CD14-positive monocyte (primary cell): ENCODE measurements at regions not wholly inside any gene's neighbourhood (a gene's known extent, or its start where the extent isn't known, plus 50 kb on each side); places are given as distances from the start of the nearest gene placed in this dataset.

ENCODE experiments used
- DNase-seq, 3 donors: peaks; one replicate each; pipeline ENCODE4 v3.0.0-alpha.2; 2011 to 2022
- H2AFZ ChIP-seq: 2 replicates; pipeline ENCODE4 v1.6.0; 2012; ENCODE audit warnings: mild to moderate bottlenecking, low read depth, low read length, inconsistent platforms; ENCODE audit not compliant: insufficient read depth, poor library complexity, severe bottlenecking
- H3K27ac ChIP-seq, 2 donors: 1 replicate in 1 of 2; 2 replicates in 1 of 2; pipeline ENCODE4 v1.5.1; 2012 to 2013; ENCODE audit warnings: low read length in 2 of 2, control low read depth in 1 of 2, inconsistent platforms in 1 of 2, low read depth in 1 of 2, mild to moderate bottlenecking in 1 of 2
- H3K27me3 ChIP-seq, 2 donors: one replicate each; pipeline versions ENCODE4 v1.6.0 to v1.6.1; 2011 to 2013; ENCODE audit warnings: low read length in 2 of 2; ENCODE audit not compliant: control insufficient read depth in 2 of 2, insufficient read depth in 2 of 2
- H3K36me3 ChIP-seq, 2 donors: replicated peaks in 1 of 2; 1 replicate in 1 of 2; 2 replicates in 1 of 2; pipeline versions ENCODE4 v1.5.1 to v1.6.1; 2012 to 2013; ENCODE audit warnings: low read length in 2 of 2, control low read depth in 1 of 2, inconsistent platforms in 1 of 2, mild to moderate bottlenecking in 1 of 2; ENCODE audit not compliant: insufficient read depth in 2 of 2, control insufficient read depth in 1 of 2
- H3K4me1 ChIP-seq, 2 donors: 1 replicate in 1 of 2; 2 replicates in 1 of 2; pipeline versions ENCODE4 v1.5.1 to v1.6.1; 2012 to 2013; ENCODE audit warnings: low read length in 2 of 2, control low read depth in 1 of 2, inconsistent platforms in 1 of 2, mild to moderate bottlenecking in 1 of 2, moderate library complexity in 1 of 2; ENCODE audit not compliant: insufficient read depth in 2 of 2, control insufficient read depth in 1 of 2
- H3K4me2 ChIP-seq: replicated peaks from 2 replicates; pipeline ENCODE3; 2012; ENCODE audit warnings: low read length, moderate library complexity, mild to moderate bottlenecking; ENCODE audit not compliant: poor library complexity, severe bottlenecking; ENCODE audit errors: extremely low read depth
- H3K4me3 ChIP-seq, 3 experiments: fragments of 200-600 bp in 1 of 3; sonication (generic) in 1 of 3; replicated peaks in 1 of 3; 1 replicate in 2 of 3; 2 replicates in 1 of 3; pipeline ENCODE4 v1.5.1; 2011 to 2013; ENCODE audit warnings: low read length in 3 of 3, mild to moderate bottlenecking in 3 of 3, control low read depth in 2 of 3, low read depth in 2 of 3, inconsistent platforms in 1 of 3, moderate library complexity in 1 of 3
- H3K79me2 ChIP-seq: 2 replicates; pipeline ENCODE4 v1.6.0; 2012; ENCODE audit warnings: mild to moderate bottlenecking, control low read depth, inconsistent platforms, low read length, moderate library complexity; ENCODE audit not compliant: insufficient read depth
- H3K9ac ChIP-seq: 2 replicates; pipeline ENCODE4 v1.6.0; 2017; ENCODE audit warnings: low read length, mild to moderate bottlenecking; ENCODE audit not compliant: insufficient read depth, poor library complexity, severe bottlenecking
- H3K9me3 ChIP-seq, 2 donors: replicated peaks in 1 of 2; 1 replicate in 1 of 2; 2 replicates in 1 of 2; pipeline versions ENCODE4 v1.5.1 to v1.6.1; 2012 to 2013; ENCODE audit warnings: low read length in 2 of 2, control low read depth in 1 of 2; ENCODE audit not compliant: control insufficient read depth in 1 of 2, insufficient read depth in 1 of 2
- H4K20me1 ChIP-seq: 2 replicates; pipeline ENCODE4 v1.6.0; 2012; ENCODE audit warnings: mild to moderate bottlenecking, low read length, control low read depth, moderate library complexity; ENCODE audit not compliant: insufficient read depth
- H3K27ac Mint-ChIP-seq, 7 donors: one replicate each; pipeline ENCODE4 v1.8.0; 2020; ENCODE audit warnings: mild to moderate bottlenecking in 7 of 7, mixed read lengths in 7 of 7, moderate library complexity in 6 of 7, inconsistent platforms in 2 of 7
- H3K27me3 Mint-ChIP-seq, 3 donors: one replicate each; pipeline ENCODE4 v1.8.0; 2021 to 2022; ENCODE audit warnings: low read depth in 3 of 3, mild to moderate bottlenecking in 3 of 3, mixed read lengths in 3 of 3, moderate library complexity in 3 of 3, inconsistent platforms in 1 of 3
- H3K36me3 Mint-ChIP-seq, 2 donors: one replicate each; pipeline ENCODE4 v1.8.0; 2020; ENCODE audit warnings: mixed read lengths in 2 of 2, inconsistent platforms in 1 of 2, mild to moderate bottlenecking in 1 of 2
- H3K4me1 Mint-ChIP-seq: one replicate; pipeline ENCODE4 v1.8.0; 2020; ENCODE audit warnings: mild to moderate bottlenecking, mixed read lengths
- H3K4me3 Mint-ChIP-seq, 2 donors: one replicate each; pipeline ENCODE4 v1.8.0; 2020; ENCODE audit warnings: mild to moderate bottlenecking in 2 of 2, mixed read lengths in 2 of 2, moderate library complexity in 1 of 2
- H3K9me3 Mint-ChIP-seq, 7 donors: one replicate each; pipeline ENCODE4 v1.8.0; 2020 to 2022; ENCODE audit warnings: mixed read lengths in 7 of 7, mild to moderate bottlenecking in 6 of 7, moderate library complexity in 6 of 7, inconsistent platforms in 2 of 7
- CTCF ChIP-seq: fragments of 200-600 bp; IDR thresholded peaks from one replicate; pipeline ENCODE4 v1.8.0; 2022; ENCODE audit warnings: antibody characterized with exemption, mild to moderate bottlenecking
- WGBS: methylation state at CpG from one replicate; pipeline ENCODE4 v1.1.5; 2013; ENCODE audit warnings: missing lambda C conversion rate; ENCODE audit not compliant: insufficient coverage; 5-methylcytosine and 5-hydroxymethylcytosine counted together
- intact Hi-C, 2 donors: fragments of 100-400 bp; cut with micrococcal nuclease; formaldehyde crosslinking; loops; one replicate each; pipeline versions ENCODE4 v1.15.0 to v1.15.1; 2023

GRCh38 chr3:159555205-159555604, 433.4 kb upstream of the IL12A start:
- Histone ChIP-seq H3K27ac (no peak overlapping the region), H3K4me2 (no peak overlapping the region), H3K36me3 (no peaks in the 10 kb centered on the region), H3K9ac (no peak overlapping the region), H2AFZ (no peak overlapping the region), H3K4me3 (no peak overlapping the region), H3K9me3 (no peaks in the 10 kb centered on the region), H4K20me1 (no peaks in the 10 kb centered on the region), H3K4me1 (no peaks in the 10 kb centered on the region), H3K79me2 (no peaks in the 10 kb centered on the region), H3K27me3 (no peaks in the 10 kb centered on the region)
- no peaks in the 10 kb centered on the region for H3K36me3 Mint-ChIP-seq
- no peak for DNase-seq
- intact Hi-C loops: no loop called here
- no peak overlapping the region for H3K4me3 Mint-ChIP-seq
- peaks cover 0 to 2% (median 0%) of the 10 kb centered on the region in 3 donors for H3K27me3 Mint-ChIP-seq
- H3K4me1 Mint-ChIP-seq: no peaks in the 10 kb centered on the region
- no peak overlapping the region for H3K27ac Mint-ChIP-seq
- TF ChIP-seq CTCF: no peak
- peaks cover 0 to 6% (median 2%) of the 10 kb centered on the region in 7 donors for H3K9me3 Mint-ChIP-seq

GRCh38 chr3:159559771-159560170, 428.9 kb upstream of the IL12A start:
- no CpG with 5 or more reads among the region's 1 CpG for WGBS
- H3K27ac Mint-ChIP-seq: no peak overlapping the region
- no peak for TF ChIP-seq CTCF

More at GRCh38 chr3:159559771-159560170, 428.9 kb upstream of the IL12A start:
- Mint-ChIP-seq H3K9me3 (peaks cover 0 to 3% (median 0%) of the 10 kb centered on the region in 7 donors), H3K36me3 (no peaks in the 10 kb centered on the region), H3K27me3 (peaks cover 0 to 3% (median 0%) of the 10 kb centered on the region in 3 donors), H3K4me3 (no peak overlapping the region), H3K4me1 (no peaks in the 10 kb centered on the region)
- no peak overlapping the region for H3K27ac ChIP-seq
- H3K9me3 ChIP-seq: no peaks in the 10 kb centered on the region
- H2AFZ ChIP-seq: no peak overlapping the region
- DNase-seq: no peak
- no peak overlapping the region for H3K4me2 ChIP-seq
- H3K36me3 ChIP-seq: no peaks in the 10 kb centered on the region
- no peaks in the 10 kb centered on the region for H4K20me1 ChIP-seq
- no peak overlapping the region for H3K4me3 ChIP-seq
- H3K79me2 ChIP-seq: no peaks in the 10 kb centered on the region
- intact Hi-C loops: no loop called here
- no peaks in the 10 kb centered on the region for H3K27me3 ChIP-seq
- no peaks in the 10 kb centered on the region for H3K4me1 ChIP-seq
- no peak overlapping the region for H3K9ac ChIP-seq
